ENCODE measurements at regions not wholly inside any gene's neighbourhood (a gene's known extent, or its start where the extent isn't known, plus 50 kb on each side); places are given as distances from the start of the nearest gene placed in this dataset.
"Not testable (repeated sequence)": the region's sequence is repeated elsewhere in the genome, so short reads cannot be mapped to it uniquely, and the experiment has no call there.

DNA sequence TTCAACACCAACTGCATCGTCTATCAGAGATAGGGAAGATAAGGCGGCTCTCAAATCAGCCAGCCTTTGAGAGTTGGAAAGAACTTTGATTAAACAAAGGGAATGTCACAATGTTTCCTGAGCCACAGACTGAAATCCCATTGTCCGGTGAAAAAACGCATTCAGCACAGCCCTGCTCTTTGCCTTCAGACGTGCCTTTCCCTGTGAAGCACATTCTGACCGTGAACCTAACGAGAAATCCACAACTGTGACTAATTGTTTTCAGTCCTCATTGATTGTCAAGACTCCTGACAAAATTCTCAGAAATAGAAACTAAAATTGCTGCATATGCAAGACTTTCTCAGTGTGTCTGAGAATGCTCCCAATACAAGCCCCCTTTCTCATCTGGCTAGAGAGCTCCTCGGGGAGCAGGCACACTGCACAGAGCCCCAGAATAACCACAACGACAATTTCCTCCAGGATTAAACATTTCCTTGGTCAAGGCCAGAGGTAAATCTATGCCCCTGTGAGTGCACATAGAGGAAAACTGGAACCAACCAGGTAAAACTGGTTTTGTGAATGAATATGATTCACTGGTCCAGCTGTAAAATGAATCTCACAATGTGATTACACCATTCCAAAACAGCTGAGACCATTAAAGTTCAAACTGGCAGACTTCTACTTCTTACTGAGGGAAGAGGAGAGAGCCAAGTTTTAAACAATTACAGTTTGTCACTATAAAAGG is 561.9 kb upstream of the ID2 start:
- in situ Hi-C loops (cut with HindIII; ENCODE audit: low sequenced_read_pairs), result no loop called here

DNA sequence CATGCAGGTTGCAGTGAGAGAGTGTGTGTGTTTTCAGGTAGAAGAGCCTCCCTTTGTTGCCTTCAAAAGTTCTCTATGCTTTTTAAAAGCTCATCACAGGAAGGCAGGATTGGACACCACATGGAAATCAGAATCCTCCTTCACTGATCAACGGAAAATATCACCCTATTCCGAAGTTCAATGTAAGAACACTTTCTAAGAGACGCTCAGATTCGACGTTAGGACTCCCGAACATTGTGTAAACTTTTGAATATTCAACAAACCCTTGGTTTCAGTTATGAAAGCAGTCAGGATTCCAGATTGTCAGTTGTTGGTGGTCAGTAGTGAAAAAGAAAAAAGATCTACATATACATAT is 561.4 kb upstream of the ID2 start:
- in situ Hi-C loops (cut with HindIII; ENCODE audit: low sequenced_read_pairs), result no loop called here

DNA sequence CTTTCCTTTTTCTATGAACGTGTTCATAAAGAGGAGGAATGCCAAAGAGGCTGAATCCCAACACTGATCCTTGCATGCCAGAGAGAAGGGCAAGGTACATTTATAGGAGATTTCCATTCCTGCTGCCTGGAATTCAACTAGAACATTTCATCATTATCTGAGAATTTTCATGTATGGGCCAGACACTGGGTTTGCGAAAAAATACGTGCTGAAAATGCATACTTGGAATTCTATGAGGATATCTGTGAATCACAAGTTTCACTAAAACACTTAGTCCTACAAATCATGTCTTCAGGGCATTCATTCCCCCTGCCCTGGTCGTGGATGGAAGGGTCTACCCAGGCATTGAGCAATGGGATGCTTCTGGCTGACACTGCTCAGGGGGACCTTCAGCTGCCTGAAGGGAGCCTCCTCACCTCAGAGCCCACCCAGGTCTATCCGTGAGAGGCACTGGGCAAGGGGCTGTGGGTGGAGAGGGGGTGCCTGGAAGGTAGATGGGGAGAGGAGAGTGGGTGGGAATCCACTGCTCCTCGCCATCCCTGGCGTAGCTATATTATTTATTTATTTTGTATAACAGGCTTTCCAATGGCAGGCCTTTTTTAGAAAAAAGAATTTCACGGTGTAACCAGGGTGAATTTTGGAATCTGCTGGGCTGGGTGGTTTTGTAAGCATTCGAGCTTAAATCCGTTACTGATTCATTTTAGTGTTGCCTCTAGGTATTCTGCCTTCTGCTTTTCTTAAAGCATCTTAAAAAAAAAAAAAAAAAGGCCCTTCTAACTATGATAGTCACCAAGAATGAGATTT is 560.6 kb upstream of the ID2 start:
- in situ Hi-C loops (cut with HindIII; ENCODE audit: low sequenced_read_pairs), result no loop called here

DNA sequence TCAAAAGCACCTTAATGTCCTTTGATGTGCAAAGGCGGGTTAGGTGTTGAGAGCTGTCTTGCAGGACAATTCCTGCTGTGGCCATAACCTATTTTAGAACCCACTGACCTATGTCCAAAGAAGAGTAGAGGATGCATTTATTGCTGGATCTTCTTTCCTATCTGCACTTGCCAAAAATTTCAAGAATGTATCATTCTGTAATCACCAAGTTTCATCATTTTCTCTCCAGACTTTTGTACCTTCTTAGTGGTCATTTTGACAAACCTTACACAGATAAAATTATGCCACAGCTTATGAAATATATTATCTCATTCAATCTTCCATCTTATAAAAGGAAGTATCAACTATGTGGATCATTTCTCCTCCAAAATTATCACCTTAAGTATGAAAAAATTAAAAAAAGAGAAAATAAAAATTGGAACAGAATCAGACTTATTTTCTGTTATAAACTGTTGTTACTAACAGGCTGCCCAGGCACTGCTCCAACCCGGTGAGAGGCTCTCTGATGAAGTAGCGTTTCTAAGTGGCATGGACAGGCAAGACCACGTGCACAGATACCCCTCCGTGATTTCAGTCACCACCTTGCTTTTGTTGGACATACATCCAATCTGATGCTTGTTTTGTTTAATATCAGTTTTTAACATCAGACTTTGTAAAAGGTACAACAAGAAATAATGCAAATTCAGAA is 559.9 kb upstream of the ID2 start:
- in situ Hi-C loops (cut with HindIII; ENCODE audit: low sequenced_read_pairs), result no loop called here

DNA sequence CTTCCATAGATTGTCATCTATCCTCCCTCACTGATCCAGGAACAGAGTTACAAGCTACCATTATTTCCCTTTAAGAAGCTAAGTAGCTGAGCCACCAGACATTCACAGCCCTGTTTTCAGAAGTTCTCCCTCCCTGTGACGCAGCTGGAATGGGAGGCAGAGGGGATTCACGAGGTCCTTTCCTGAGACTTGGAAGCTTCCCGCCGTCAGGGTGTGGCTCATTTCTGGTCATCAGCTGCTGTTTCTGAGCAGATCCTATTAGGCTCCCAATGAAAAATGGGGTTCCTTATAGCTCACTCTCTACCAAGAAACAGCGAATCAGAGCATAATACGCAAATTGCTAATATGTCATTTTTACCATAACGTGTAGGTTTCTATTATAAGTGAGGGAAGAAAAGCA is 559.3 kb upstream of the ID2 start:
- in situ Hi-C loops (cut with HindIII; ENCODE audit: low sequenced_read_pairs), result no loop called here

DNA sequence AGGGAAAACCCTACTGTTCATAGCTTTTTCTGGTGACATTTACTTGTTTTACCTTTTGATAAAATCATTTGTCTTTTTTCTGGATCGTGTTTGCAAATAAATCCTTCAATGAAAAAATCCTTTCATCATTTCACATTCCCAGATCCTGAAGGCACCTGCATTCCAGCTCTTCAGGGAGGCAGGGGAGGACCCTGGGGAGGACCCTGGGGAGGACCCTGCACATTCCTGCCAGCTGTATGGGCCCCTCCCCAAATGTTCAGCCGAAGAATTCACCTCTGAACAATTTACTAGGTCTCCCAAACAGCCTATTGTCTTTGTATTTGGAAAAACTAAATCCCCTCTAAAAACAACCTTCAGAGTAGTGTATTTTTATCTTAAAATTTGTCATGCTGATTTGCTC is 558.4 kb upstream of the ID2 start:
- in situ Hi-C loops (cut with HindIII; ENCODE audit: low sequenced_read_pairs), result no loop called here

DNA sequence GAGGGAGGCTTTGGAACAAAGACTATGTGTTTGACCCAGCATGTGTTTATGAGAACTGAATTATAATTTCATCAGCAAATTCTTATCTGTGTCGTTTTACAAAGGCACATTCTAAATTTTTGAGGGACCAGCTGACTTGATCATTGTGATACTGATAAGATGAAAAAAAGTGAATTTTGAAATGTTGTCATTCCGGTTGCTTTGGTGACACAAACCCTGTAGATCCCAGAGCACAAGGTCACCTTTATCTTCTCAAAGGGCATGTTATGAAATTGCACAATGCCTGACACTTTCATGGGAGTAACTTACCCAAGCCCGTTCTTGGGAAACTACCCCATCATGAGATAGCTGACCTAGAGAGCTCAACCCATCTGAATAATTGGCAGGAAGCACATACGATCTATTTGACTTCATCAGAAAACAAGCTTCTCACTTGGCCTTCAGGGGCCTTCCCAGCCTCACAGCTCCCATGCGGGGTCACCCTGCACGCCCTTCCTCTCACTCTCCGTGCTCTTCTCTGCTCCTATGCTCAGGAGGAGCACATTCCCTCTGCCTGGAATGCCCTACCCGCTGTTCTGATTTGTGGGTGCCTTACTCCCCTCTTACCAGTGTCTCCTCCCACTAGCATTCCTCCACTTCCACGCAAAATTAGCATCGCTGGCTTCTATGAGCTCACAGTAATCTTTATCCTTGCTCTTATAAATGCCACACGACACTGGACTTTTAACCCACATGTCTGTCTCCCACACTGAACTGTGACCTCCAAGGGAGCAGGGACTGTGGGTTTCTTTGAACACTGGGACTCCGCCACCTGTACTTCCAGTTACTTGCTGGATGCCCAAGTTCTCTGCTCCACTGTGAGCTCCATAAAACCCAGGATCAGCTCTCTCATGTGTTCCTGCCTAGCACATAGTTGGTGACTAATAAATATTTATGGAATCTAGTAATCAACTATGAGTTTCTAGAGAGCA is 555.8 kb upstream of the ID2 start:
- in situ Hi-C loops (cut with HindIII; ENCODE audit: low sequenced_read_pairs), result no loop called here

DNA sequence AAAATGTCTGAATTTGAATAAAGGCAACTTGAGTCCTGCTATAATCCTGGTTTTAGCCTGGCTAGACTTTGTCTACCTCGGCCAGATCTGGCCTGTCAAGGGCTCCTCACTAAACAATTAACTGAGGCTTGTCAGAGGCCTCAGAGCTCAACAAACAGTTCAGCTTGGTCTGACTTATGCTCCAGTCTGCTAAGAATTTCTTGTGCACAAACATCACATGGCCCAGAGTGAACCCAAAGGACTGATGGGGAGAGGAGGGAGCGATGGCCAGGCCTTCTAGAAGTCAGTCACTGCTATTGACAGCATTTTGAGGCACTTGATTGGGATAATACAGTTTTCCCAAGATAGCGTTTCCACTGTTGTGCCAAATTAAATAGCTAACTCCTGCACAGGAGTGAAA is 555.1 kb upstream of the ID2 start:
- in situ Hi-C loops (cut with HindIII; ENCODE audit: low sequenced_read_pairs), result no loop called here

DNA sequence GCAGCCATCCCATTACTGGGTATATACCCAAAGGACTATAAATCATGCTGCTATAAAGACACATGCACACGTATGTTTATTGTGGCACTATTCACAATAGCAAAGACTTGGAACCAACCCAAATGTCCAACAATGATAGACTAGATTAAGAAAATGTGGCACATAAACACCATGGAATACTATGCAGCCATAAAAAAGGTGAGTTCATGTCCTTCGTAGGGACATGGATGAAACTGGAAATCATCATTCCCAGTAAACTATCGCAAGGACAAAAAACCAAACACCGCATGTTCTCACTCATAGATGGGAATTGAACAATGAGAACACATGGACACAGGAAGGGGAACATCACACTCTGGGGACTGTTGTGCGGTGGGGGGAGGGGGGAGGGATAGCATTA is 550.4 kb upstream of the ID2 start:
- in situ Hi-C loops (cut with HindIII; ENCODE audit: low sequenced_read_pairs), result not testable (repeated sequence)

DNA sequence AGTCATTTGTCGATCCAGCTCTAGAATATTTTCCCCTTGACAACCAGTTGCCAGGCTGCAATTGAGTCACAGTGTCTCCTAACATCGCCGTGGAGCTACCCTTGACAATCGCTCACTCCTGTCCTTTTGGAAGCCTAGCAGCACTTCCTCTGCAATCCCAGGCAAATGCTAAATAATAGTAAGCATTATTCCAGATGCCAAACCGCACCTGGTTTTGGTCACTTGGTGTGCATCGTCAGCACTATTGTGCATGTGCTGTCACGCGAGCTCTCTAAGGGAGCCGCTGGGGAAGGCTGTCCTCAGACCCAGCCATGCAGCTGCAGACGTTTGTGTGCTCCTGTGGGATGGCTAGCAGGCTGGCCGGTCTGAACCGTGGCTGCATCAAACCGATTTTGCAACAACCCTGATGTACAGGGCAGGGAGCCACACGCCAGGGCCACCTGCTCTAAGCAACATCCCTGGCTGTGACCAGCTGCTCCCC is 549.5 kb upstream of the ID2 start:
- in situ Hi-C loops (cut with HindIII; ENCODE audit: low sequenced_read_pairs), result no loop called here

DNA sequence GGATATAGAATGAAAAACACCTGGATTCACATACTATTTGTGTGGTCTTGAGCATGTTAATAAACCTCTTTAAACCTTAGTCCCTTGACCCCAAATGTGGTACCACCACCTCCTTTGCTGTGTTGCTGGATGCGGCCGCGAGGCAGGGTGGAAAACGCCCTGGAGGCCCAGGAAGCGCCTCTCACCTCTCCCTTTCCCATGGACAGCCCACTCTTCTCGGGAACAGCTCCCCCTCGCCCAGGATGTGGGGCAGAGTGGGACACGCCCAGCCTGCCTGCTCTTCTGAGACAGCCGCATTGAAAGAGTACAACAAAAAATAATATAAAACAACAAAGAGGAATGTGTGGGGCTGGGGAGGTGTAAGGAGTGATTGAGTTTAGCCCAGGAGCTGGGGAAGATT is 549.0 kb upstream of the ID2 start:
- in situ Hi-C loops (cut with HindIII; ENCODE audit: low sequenced_read_pairs), result no loop called here

DNA sequence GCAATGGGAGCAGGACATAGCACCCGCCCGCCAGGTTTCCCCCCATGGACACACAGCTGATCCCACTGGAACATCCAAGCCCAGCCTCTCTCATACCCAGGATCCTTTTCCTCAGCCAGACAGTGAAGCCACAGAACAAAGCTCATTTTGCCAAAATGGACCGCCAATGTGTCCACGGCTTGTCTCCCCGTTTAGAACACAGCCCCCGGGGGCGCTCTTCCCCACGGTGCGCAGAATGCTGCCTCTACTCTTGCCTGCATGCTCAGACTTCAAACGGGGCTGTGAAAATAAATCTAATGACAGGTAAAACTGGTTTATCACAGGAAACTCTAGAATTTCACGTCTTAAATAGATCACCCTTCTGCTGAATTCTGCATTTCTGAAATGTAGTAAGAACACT is 548.5 kb upstream of the ID2 start:
- in situ Hi-C loops (cut with HindIII; ENCODE audit: low sequenced_read_pairs), result no loop called here

DNA sequence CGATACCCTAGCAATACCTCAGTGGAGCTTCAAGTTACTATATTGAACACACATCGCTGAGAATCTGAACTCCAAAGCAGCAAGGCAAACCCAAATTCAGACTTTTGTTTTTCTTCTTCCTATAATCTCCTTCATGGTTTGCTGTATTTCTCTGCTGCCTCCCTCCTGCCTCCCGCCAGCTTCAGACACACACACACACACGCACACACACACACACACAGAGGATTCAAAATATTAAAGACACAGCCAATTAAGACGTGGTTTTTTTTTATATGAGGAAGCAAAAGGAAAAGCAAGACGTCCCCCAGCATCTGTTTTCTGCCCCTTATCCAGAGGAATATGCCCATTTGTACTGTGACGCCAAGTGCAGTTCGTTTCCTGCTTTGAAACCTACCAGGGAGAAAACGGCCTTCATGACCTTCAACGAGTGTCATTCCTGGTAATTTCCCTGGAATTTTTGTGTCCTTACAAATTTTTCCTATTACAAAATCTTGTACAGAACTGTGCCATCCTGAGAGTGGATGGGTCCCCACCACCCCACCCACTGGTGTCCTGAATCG is 547.9 kb upstream of the ID2 start:
- in situ Hi-C loops (cut with HindIII; ENCODE audit: low sequenced_read_pairs), result no loop called here

DNA sequence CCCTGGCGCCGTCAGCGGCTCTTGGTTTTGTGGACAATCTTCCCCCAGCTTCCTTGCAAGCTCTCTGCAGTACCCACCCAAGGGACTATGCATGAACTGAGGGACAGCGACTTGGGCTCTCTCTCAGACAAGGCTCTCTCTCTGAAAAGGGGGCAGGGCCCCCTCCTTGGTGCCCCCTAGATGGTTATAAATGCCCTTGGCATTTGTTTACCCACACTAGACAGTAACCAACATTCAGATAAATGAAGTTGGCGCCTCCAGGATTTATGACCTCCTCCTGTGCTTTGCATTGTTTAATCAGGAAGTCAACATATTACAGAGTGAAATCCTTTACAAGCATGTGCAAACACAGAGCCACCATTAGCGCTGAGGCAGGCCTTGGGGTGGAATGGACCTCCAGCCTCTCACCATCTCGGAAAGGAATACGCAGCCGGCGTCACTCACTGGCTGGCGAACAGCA is 547.4 kb upstream of the ID2 start:
- in situ Hi-C loops (cut with HindIII; ENCODE audit: low sequenced_read_pairs), result no loop called here

DNA sequence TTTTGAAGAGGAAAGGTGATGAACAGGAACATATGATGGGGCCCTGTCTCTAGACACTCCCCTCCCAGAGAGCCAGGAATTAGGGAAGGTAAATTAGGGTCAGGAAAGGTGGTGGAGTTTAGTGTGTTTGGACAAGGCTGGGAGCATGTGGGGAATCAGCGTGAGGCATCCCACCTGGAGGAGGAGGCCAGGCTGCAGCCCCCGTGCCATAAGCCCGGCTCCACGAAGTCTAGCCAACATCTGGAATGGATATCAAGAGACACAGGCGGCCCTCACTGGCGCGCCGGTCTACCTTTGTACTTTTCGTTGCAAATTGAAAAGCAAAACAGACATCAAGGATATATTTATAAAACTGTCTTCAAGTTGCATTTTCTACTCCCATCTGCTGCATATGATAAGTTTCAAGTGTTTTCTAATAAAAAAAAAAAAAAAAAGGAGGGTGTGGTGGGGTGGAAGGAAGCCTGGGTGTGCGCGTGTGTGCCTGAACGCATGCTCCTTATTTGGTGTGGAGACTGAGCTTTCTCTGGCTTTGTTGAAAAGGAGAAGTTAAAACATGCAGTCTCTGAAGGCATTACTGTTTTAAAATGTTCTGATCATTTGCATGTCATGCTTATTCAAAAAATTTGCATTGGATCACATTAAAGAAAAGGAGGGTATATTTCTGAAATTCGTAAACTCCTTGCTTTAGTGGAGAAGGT is 546.7 kb upstream of the ID2 start:
- in situ Hi-C loops (cut with HindIII; ENCODE audit: low sequenced_read_pairs), result no loop called here

DNA sequence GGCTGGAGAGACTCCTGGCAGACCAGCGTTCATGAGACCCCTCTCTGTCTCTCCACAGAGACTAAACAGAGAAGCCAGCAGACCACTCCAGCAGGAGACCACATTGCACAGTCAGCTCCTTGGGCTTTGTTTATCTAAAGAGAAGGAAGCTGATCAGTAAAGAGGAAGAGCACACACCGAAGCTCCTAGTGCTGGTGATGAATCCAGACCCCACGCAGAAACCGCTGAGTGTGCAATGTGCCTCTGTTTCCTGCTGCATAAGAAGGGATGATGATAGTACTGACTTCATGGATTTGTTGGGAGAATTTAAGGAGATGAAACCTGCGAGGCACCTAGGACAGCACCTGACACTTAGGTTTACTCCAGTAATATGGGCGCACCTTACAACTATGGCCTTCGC is 544.1 kb upstream of the ID2 start:
- in situ Hi-C loops (cut with HindIII; ENCODE audit: low sequenced_read_pairs), result no loop called here

DNA sequence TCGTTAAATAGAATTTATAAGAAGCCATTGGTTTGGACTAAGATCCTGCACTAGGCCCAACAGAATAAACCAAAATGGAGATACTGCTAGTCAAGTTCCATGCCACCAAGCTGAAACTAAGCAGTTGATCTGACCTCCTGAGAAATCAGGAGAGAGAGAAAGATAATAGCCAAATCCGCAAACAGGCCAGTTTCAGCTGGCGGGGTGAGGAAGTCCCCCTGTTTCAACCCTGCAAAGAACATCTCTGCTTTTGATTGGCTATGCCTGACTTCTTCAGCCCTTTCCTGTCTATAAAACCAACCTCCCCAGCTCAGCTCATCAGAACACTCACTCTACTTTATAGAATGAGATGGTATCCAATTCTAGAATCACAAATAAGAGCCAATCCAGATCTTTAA is 543.3 kb upstream of the ID2 start:
- in situ Hi-C loops (cut with HindIII; ENCODE audit: low sequenced_read_pairs), result no loop called here

DNA sequence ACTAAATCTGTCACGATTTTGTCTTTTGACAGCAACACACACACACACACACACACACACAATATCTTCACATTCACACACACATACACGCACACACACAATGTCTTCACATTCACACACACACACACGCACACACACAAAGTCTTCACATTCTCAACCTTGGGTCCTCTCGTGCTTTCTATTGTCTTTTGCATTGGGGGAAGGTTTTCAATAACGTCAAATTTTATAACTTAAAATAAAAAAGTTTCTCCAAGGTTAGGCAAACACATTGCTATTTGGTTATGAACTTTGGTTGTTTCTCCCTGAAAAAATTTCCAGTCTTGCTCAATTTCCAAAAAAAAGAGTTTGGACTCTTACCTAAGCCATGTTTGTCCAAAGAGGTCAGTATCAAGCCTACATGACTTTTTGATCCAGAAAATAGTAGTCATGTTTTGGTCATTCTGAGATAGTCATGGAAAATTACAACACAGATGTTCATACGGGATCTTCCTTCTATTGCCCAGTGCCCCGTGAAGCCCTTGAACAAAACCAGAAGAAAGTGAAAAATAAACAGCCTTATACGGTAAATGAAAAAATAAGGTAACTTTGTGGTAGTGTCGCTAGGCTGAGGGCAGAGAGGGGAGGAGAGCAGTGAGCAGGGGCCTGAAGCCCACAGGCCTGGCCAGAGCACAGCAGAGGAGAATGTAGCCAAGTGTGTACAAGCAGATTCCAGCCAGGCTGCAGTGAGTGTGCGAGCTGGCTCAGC is 542.8 kb upstream of the ID2 start:
- in situ Hi-C loops (cut with HindIII; ENCODE audit: low sequenced_read_pairs), result no loop called here

DNA sequence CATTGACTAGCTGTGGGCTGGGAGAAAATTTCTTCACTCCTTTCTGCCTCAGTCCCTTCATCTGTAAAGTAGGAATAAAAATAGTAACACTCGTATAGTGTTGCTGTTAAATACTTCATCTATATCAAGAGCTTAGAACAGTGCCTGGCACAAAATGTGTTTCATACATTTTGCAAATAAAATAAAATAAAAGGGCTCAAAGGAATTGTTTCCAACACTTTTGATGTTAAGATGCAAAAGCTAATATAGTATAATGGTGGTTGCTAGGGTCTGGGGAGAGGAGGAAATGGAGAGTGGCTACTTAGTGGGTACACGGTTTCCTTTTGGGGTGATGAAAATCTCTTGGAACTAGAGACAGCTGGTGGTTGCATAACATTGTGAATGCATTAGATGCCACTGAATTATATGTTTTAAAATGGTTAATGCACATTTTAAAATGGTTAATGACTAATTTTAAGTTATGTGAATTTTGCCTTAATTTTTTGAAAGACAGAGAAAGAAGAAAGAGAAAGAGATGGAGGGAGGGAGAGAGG is 542.1 kb upstream of the ID2 start:
- in situ Hi-C loops (cut with HindIII; ENCODE audit: low sequenced_read_pairs), result no loop called here
